Head of caudate nucleus (tissue), 42 donors: ENCODE measurements at regions not wholly inside any gene's neighbourhood (a gene's known extent, or its start where the extent isn't known, plus 50 kb on each side); places are given as distances from the start of the nearest gene placed in this dataset.
"Not testable (repeated sequence)": the region's sequence is repeated elsewhere in the genome, so short reads cannot be mapped to it uniquely, and the experiment has no call there.

Experiments used
- DNase-seq, 42 donors: peaks; one replicate each; pipeline versions ENCODE4 v3.0.0 to v3.0.0-alpha.2; 2020 to 2021; ENCODE audit warnings: mixed read lengths in 7 of 42
- intact Hi-C: fragments of 100-400 bp; cut with DNase I; formaldehyde crosslinking; loops from one replicate; pipeline ENCODE4 v1.15.0; 2022

DNA sequence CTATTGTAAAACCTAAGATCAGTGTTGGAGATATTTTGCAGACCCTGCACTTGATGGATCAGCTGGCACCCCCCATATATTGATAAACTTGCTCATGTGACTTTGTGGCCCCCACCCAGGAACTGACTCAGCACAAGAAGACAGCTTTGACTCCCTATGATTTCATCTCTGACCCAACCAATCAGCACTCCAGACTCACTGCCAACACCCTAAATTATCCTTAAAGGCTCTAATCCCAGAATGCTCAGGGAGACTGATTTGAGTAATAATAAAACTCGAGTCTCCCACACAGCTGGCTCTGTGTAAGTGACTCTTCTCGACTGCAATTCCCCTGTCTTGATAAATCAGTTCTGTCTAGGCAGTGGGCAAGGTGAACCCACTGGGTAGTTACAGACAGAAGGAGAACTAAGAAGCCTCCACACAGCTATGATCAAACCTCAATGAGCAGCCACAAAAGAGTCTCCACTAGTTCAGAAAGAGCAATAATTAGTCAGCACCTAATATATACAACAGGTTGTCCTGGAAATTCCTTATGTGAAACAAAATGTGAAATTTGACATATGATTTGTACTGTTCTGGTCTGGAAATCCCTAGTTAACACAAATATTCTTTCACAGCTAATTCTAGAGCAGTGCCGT lies 52.2 kb downstream of the ACTL7B start:
- intact Hi-C loops = no loop called here
- DNase-seq = no peak

DNA sequence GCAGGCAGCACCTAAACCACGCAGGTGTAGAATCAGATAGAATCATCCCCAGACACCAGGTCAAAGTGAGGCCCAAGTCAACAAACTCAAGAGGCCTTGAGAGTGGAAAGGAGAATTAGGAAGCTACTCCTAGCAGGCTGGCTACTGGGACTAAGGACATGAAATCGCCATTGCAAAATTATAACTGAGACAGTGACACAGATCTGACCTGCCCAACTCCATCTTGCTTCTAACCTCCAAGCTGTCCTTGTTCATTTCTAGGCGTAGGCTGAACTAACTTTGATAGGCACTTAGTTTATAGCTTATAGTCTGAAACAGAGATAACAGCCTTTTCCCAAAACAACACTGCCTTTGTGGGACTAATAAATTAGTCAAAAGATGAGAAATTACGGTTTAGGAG lies 52.8 kb downstream of the ACTL7B start:
- no peak for DNase-seq
- intact Hi-C loops = no loop called here

GRCh38 chr9:108801949-108802348 lies 53.8 kb downstream of the ACTL7B start:
- no peak for DNase-seq
- intact Hi-C loops = no loop called here

GRCh38 chr9:108800632-108801099 lies 55.1 kb downstream of the ACTL7B start:
- intact Hi-C loops = no loop called here
- no peak for DNase-seq

- DNase-seq = no peak
- intact Hi-C loops = no loop called here
Measured at GRCh38 chr9:108793573-108793972, 62.2 kb downstream of the ACTL7B start.

DNA sequence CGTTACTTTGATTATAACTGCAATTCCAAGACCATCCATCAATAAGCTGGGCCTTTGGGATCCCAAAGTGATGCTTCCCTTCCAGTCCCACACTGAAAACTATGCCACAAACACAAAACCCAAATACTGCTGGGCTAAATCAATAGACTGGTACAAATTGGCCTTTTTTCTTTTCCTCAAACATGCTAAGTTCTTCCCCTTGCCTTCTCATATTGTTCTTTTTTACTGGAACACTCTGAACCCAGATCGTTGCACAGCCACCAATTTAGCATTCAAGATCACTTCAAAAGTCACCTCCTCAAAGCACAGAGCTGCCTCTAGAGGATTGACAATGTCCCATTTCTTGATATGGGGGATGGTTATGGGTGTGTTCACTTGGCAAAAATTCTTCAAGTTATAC lies 66.0 kb downstream of the ACTL7B start:
- intact Hi-C loops = no loop called here
- DNase-seq = no peak

DNA sequence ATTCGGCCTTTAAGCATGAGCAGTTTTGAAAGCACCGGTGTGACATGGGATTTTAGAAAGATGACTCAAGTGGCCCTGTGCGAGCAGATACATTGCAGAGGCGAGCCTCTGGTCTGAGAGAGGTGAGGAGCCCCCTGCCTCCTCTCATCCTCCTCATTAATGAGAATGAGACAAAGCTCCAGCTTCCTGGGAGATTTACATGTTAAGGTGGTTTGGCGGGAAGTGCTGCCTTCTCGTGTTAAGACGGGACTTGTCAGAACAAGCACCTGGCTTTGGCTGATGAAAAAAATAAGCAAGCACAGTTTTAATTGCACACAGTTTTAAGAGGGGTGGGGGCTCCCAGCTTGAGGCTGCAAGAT lies 68.1 kb downstream of the ACTL7B start:
- DNase-seq = no peak
- intact Hi-C loops = no loop called here

GRCh38 chr9:108786901-108787689 lies 68.7 kb downstream of the ACTL7B start:
- intact Hi-C loops = no loop called here
- peak in 2 of 42 donors; percentile 36 to 52 for DNase-seq

DNA sequence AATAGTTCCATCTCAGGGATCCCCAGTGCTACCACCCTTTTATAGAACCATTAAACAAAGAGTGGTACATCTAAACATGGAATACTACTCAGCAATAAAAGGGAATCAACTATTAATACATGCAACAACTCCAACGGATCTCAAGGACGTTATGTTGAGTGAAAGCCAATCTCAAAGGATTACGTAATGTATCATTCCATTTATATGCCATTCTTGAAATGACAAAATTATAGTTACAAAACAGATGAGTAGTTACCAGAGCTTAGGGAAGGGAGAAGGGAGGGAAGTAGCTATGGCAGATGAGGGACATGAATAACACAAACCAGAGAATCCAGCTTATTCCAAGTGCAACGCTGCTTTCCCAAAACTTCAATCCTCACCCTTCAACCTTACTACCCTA lies 69.5 kb downstream of the ACTL7B start:
- intact Hi-C loops = no loop called here
- DNase-seq = no peak

- intact Hi-C loops = no loop called here
- DNase-seq = no peak
Measured at GRCh38 chr9:108784998-108785397, 70.8 kb downstream of the ACTL7B start.

DNA sequence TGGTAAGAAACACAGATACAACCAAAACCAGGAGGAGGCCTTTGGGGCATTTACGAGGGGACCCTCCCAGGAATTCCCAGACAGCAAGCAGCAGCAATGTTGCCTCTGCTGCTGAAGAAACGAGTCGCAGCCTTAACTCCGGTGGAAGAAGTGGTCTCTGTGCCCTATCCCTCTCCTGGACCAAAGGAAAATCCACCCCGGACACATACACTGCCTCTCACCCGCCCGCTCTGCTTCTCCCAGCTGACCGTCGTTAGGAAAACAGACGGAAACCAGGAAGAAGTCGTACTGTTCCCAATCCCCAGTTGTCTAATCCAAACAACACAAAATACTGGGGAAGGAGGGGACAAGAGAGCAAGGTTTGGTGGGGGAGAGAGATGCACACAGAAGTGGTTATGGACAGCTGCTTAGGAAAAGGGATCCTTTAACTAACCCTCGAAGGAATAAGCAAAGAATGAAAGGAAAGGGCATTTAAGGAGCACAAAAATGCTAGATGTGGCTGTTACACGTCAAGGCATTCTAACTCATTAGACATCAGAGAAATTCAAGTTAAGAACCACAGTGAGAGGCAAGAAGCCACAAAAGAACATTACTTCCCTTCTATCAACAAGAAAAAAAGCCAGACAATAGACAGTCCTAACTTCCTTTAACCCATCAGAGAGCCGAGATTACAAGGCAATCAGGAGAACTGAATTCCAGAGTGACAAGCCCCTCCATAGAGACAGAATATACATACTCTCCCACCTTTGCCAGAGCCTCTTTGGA lies 71.9 kb downstream of the ACTL7B start:
- DNase-seq = peak in 5 of 42 donors; percentile 26 to 51 (median 31)
- intact Hi-C loops = no loop called here

GRCh38 chr9:108783326-108783725 lies 72.5 kb downstream of the ACTL7B start:
- intact Hi-C loops = no loop called here
- peak in 18 of 42 donors; percentile 11 to 70 (median 30) for DNase-seq

- peak in 1 of 42 donors; percentile 28 for DNase-seq
- intact Hi-C loops = no loop called here
Measured at GRCh38 chr9:108780942-108781734, 74.6 kb downstream of the ACTL7B start.

GRCh38 chr9:108779551-108780325 lies 76.0 kb downstream of the ACTL7B start:
- intact Hi-C loops = no loop called here
- peak in 41 of 42 donors; percentile 16 to 87 (median 67) for DNase-seq

DNA sequence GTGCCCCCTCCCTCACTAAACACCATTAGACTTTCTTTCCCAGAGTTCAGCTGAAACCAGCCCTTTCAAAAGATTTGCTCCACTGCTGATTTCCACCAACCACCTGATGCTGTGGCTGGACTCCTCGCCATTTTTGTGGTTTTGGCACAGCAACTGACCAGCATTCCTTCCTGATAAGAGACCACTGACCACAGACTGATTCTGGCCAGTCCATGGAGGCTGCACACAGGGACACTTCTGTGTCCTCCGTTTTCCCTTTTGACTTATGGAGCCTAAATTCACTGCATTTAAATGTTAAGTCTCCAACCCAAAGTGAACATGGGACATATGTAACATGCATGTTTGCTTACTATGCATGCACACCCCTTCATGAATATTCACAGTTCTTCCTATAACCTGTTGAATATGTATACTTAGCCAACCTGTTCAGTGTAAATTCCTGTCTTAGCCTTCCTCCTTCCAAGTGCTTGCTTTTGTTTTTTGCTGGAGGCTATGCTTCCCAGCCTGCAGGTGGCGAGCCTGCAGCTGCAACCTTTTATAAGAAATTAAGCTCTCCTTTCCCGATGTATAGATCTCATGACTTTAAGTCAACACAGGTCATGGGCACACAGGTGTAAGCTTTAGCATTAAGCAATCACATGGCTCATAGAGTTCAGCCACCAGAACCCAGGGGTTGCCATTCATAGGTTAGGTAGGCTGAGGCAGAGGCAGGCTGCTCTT lies 78.7 kb downstream of the ACTL7B start:
- intact Hi-C loops = no loop called here
- no peak for DNase-seq

DNA sequence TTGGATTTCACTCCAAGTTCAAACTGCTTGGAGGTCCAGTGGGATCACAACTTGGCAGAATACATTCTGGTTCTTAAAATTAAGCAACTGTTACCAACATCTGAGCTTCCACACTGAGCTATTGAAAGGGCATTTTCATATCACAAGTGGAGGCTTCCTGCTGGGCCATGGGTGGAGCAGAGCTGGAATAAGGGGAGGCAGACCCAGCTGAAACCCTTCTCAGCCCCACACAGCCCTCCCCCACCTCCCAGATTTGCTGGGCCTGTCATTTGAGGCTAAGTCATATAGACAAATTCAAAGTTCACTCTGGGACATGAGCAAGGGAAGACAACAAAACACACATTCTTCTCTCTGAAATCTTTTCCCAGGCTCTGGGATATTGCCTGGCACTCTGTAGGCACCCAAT lies 79.9 kb downstream of the ACTL7B start:
- peak in 1 of 42 donors; percentile 39 for DNase-seq
- intact Hi-C loops = no loop called here

DNA sequence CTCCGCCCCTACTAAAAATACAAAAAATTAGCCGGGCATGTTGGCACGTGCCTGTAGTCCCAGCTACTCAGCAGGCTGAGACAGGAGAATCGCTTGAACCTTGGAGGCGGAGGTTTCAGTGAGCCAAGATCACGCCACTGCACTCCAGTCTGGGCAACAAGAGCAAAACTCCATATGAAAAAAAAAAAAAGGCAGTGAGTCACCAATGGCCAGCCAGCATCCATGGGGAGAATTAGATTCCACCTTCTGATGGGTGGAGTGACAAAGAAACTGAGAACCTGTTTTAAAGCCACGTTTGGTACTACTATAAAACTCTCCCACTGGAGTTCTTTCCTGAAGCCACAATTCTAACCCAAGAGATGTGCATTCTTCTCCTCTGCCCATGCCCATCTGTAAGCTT lies 81.7 kb downstream of the ACTL7B start:
- DNase-seq, intact Hi-C loops: not testable (repeated sequence)
